DND-41 (cell line): ENCODE measurements at regions not wholly inside any gene's neighbourhood (a gene's known extent, or its start where the extent isn't known, plus 50 kb on each side); places are given as distances from the start of the nearest gene placed in this dataset.

Experiments used
- CTCF ChIP-seq: IDR thresholded peaks from 2 replicates; pipeline ENCODE4 v1.5.1; 2012; ENCODE audit warnings: borderline replicate concordance, low read length, moderate library complexity, mild to moderate bottlenecking; ENCODE audit not compliant: poor library complexity, severe bottlenecking; ENCODE audit errors: extremely low read depth
- EZH2 ChIP-seq: IDR thresholded peaks from 3 replicates; pipeline ENCODE4 v1.6.1; 2012; ENCODE audit warnings: borderline replicate concordance, low read depth, mild to moderate bottlenecking, moderate library complexity, low read length, inconsistent platforms; ENCODE audit not compliant: severe bottlenecking

- TF ChIP-seq CTCF, result no peak
- TF ChIP-seq EZH2, result no peak
Observed at GRCh38 chr3:177287231-177287630, 89.9 kb upstream of the TBL1XR1 start.
